Liver (tissue), 7 donors: ENCODE measurements at regions not wholly inside any gene's neighbourhood (a gene's known extent, or its start where the extent isn't known, plus 50 kb on each side); places are given as distances from the start of the nearest gene placed in this dataset.

Experiments used
- DNase-seq: peaks from one replicate; pipeline ENCODE4 v3.0.0-alpha.2; 2017; ENCODE audit warnings: low spot score
- H3K27ac ChIP-seq, 2 donors: one replicate each; pipeline ENCODE4 v1.7.0; 2013; ENCODE audit warnings: inconsistent platforms in 2 of 2, low read length in 2 of 2, control low read depth in 1 of 2, low read depth in 1 of 2, mild to moderate bottlenecking in 1 of 2
- H3K27me3 ChIP-seq, 4 donors: one replicate each; pipeline versions ENCODE4 v1.6.1 to v1.7.0; 2013; ENCODE audit warnings: low read length in 3 of 4, inconsistent platforms in 1 of 4, mild to moderate bottlenecking in 1 of 4, moderate library complexity in 1 of 4; ENCODE audit not compliant: control insufficient read depth in 4 of 4, insufficient read depth in 4 of 4
- H3K36me3 ChIP-seq, 4 donors: one replicate each; pipeline versions ENCODE4 v1.6.1 to v1.7.0; 2013; ENCODE audit warnings: low read length in 3 of 4, mild to moderate bottlenecking in 3 of 4, low read depth in 1 of 4, moderate library complexity in 1 of 4; ENCODE audit not compliant: control insufficient read depth in 4 of 4, insufficient read depth in 3 of 4
- H3K4me1 ChIP-seq, 4 donors: one replicate each; pipeline versions ENCODE4 v1.6.1 to v1.7.0; 2013; ENCODE audit warnings: low read length in 3 of 4, mild to moderate bottlenecking in 3 of 4, moderate library complexity in 1 of 4; ENCODE audit not compliant: control insufficient read depth in 4 of 4, insufficient read depth in 4 of 4
- H3K4me3 ChIP-seq, 3 donors: one replicate each; pipeline versions ENCODE4 v1.6.1 to v1.7.0; 2013; ENCODE audit warnings: low read length in 3 of 3, control low read depth in 1 of 3, low read depth in 1 of 3, mild to moderate bottlenecking in 1 of 3
- H3K9ac ChIP-seq, 2 donors: one replicate each; pipeline ENCODE4 v1.7.0; 2013; ENCODE audit warnings: low read length in 2 of 2, mild to moderate bottlenecking in 2 of 2, moderate library complexity in 2 of 2, control low read depth in 1 of 2, low read depth in 1 of 2
- H3K9me3 ChIP-seq, 4 donors: one replicate each; pipeline versions ENCODE4 v1.6.1 to v1.7.0; 2013; ENCODE audit warnings: low read length in 3 of 4; ENCODE audit not compliant: control insufficient read depth in 4 of 4
- ATF3 ChIP-seq: IDR thresholded peaks from 2 replicates; pipeline ENCODE4 v1.6.1; 2016; ENCODE audit warnings: antibody characterized with exemption
- EGR1 ChIP-seq, 2 donors: IDR thresholded peaks; 2 replicates each; pipeline ENCODE4 v1.6.1; 2016 to 2018; ENCODE audit warnings: antibody characterized with exemption in 2 of 2, low read depth in 2 of 2
- FOXA1 ChIP-seq: IDR thresholded peaks from 2 replicates; pipeline ENCODE4 v1.6.1; 2016; ENCODE audit warnings: antibody characterized with exemption
- GABPA ChIP-seq, 2 donors: IDR thresholded peaks in 1 of 2; conservative IDR thresholded peaks in 1 of 2; 2 replicates each; pipeline ENCODE4 v1.6.1; 2016; ENCODE audit warnings: antibody characterized with exemption in 2 of 2, mild to moderate bottlenecking in 1 of 2, moderate library complexity in 1 of 2
- HNF4A ChIP-seq, 2 donors: conservative IDR thresholded peaks; 2 replicates each; pipeline ENCODE4 v1.6.1; 2016; ENCODE audit warnings: antibody characterized with exemption in 2 of 2, mild to moderate bottlenecking in 2 of 2
- RAD21 ChIP-seq, 2 donors: IDR thresholded peaks; 2 replicates each; pipeline ENCODE4 v1.6.1; 2016; ENCODE audit warnings: antibody characterized with exemption in 2 of 2, mild to moderate bottlenecking in 2 of 2
- SP1 ChIP-seq: IDR thresholded peaks from 2 replicates; pipeline ENCODE4 v1.6.1; 2018; ENCODE audit warnings: antibody characterized with exemption, mild to moderate bottlenecking
- TAF1 ChIP-seq: conservative IDR thresholded peaks from 2 replicates; pipeline ENCODE4 v1.6.1; 2016; ENCODE audit warnings: antibody characterized with exemption, mild to moderate bottlenecking
- YY1 ChIP-seq: IDR thresholded peaks from 2 replicates; pipeline ENCODE4 v1.6.1; 2016; ENCODE audit warnings: antibody characterized with exemption, mild to moderate bottlenecking
- WGBS: extraction: QIAGEN DNeasy Blood & Tissue Kit; methylation state at CpG from one replicate; pipeline ENCODE4 v1.1.7; 2013; 5-methylcytosine and 5-hydroxymethylcytosine counted together
- TF ChIP-seq, protein P1 (sequence below): IDR thresholded peaks from 2 replicates; pipeline ENCODE4 v1.6.1; 2016; ENCODE audit warnings: antibody characterized with exemption
- TF ChIP-seq, protein P2 (sequence below): IDR thresholded peaks from 2 replicates; pipeline ENCODE4 v1.6.1; 2016; ENCODE audit warnings: antibody characterized with exemption
- donor health status: healthy.
- donor health status: healthy.
- donor health status: healthy.
- donor health status: healthy.

GRCh38 chr3:5430701-5431100 is 243.2 kb downstream of the EDEM1 start:
- Histone ChIP-seq H3K27me3 (peaks cover 0 to 3% (median 0%) of the 10 kb centered on the region in 4 donors), H3K9me3 (no peaks in the 10 kb centered on the region), H3K4me3 (no peak overlapping the region), H3K9ac (no peak overlapping the region), H3K27ac (no peak overlapping the region), H3K4me1 (no peaks in the 10 kb centered on the region), H3K36me3 (no peaks in the 10 kb centered on the region)
- DNase-seq: no peak
- no peak for TF ChIP-seq GABPA (IDR thresholded peaks at IDR 0.05 in 1 of 2, conservative IDR thresholded peaks at IDR 0.05 in 1 of 2)
- no peak for TF ChIP-seq TAF1
- 88% methylated on average over 1 of the region's 1 CpG for WGBS

GRCh38 chr3:5431146-5431545 is 243.6 kb downstream of the EDEM1 start:
- DNase-seq: no peak
- Histone ChIP-seq H3K36me3 (no peaks in the 10 kb centered on the region), H3K9ac (no peak overlapping the region), H3K27me3 (peaks cover 0 to 3% (median 0%) of the 10 kb centered on the region in 4 donors), H3K4me1 (no peaks in the 10 kb centered on the region), H3K4me3 (no peak overlapping the region), H3K27ac (no peak overlapping the region), H3K9me3 (no peaks in the 10 kb centered on the region)
- WGBS: 76% methylated on average over 4 of the region's 4 CpGs
- no peak for TF ChIP-seq ATF3
- TF ChIP-seq HNF4A (conservative IDR thresholded peaks at IDR 0.05): no peak
- TF ChIP-seq FOXA1: no peak
- no peak for TF ChIP-seq RAD21 (IDR thresholded peaks at IDR 0.05)
- TF ChIP-seq TAF1: no peak

DNA sequence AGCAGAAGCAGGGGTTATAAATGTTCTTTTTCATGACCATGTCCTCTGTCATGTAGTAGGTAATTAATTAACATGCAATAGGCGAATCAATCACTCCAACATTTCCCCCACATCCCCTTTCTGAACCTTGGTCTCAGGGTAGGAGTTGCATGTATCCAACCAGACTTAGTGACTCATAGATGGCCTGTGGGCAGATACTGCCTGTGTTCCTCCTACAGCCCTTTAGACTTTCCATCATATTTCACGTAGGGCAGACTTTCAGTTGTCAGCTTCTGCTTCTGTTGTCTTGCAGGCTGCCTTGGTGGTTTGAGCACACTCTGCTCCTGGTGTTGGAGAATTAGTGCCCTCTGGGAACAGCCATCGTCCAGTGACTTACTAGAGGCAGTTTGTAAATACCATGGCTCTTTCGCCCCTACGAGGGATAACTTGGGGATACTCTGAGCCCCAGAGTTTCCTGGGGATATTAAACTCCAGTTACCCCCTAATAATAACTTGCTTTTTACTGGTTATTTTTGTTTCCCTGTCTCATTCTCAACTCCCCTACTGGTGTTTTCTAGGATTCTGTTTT is 244.4 kb downstream of the EDEM1 start:
- no peak for TF ChIP-seq YY1
- no peak for TF ChIP-seq TAF1
- TF ChIP-seq, protein P1, sequence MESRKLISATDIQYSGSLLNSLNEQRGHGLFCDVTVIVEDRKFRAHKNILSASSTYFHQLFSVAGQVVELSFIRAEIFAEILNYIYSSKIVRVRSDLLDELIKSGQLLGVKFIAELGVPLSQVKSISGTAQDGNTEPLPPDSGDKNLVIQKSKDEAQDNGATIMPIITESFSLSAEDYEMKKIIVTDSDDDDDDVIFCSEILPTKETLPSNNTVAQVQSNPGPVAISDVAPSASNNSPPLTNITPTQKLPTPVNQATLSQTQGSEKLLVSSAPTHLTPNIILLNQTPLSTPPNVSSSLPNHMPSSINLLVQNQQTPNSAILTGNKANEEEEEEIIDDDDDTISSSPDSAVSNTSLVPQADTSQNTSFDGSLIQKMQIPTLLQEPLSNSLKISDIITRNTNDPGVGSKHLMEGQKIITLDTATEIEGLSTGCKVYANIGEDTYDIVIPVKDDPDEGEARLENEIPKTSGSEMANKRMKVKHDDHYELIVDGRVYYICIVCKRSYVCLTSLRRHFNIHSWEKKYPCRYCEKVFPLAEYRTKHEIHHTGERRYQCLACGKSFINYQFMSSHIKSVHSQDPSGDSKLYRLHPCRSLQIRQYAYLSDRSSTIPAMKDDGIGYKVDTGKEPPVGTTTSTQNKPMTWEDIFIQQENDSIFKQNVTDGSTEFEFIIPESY: no peak
- TF ChIP-seq EGR1 (IDR thresholded peaks at IDR 0.05; ENCODE audit: low read depth in 2 of 2): no peak
- TF ChIP-seq, protein P2, sequence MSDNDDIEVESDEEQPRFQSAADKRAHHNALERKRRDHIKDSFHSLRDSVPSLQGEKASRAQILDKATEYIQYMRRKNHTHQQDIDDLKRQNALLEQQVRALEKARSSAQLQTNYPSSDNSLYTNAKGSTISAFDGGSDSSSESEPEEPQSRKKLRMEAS: no peak
- no peak for TF ChIP-seq SP1
- TF ChIP-seq HNF4A (conservative IDR thresholded peaks at IDR 0.05): no peak
- no peak for TF ChIP-seq ATF3

More for the DNA sequence above, 244.4 kb downstream of the EDEM1 start:
- Histone ChIP-seq H3K27me3 (peaks cover 0 to 3% (median 0%) of the 10 kb centered on the region in 4 donors), H3K9me3 (no peaks in the 10 kb centered on the region), H3K4me3 (no peak overlapping the region), H3K4me1 (no peaks in the 10 kb centered on the region), H3K27ac (no peak overlapping the region), H3K9ac (no peak overlapping the region), H3K36me3 (no peaks in the 10 kb centered on the region)
- no peak for DNase-seq
- 83% methylated on average over 5 of the region's 5 CpGs for WGBS
